Choroid plexus epithelial cell (primary cell): ENCODE measurements at regions not wholly inside any gene's neighbourhood (a gene's known extent, or its start where the extent isn't known, plus 50 kb on each side); places are given as distances from the start of the nearest gene placed in this dataset.

Source experiments
- DNase-seq: peaks from one replicate; pipeline ENCODE4 v3.0.0-alpha.2; 2010; ENCODE audit warnings: low read depth
- H3K4me3 ChIP-seq: 2 replicates; pipeline ENCODE4 v1.5.1; 2011; ENCODE audit warnings: low read depth, mild to moderate bottlenecking, control low read depth, low read length, moderate library complexity
- CTCF ChIP-seq: conservative IDR thresholded peaks from 2 replicates; pipeline ENCODE4 v1.5.1; 2011; ENCODE audit warnings: low read depth, mild to moderate bottlenecking, control low read depth, inconsistent platforms, low read length, moderate library complexity

- H3K4me3 ChIP-seq, result no peak overlapping the region
- peak; percentile 52 for DNase-seq
- no peak for TF ChIP-seq CTCF
Measured at GRCh38 chr10:89861584-89862301, 160.4 kb downstream of the KIF20B start.

GRCh38 chr10:89867964-89868363 is 166.6 kb downstream of the KIF20B start:
- H3K4me3 ChIP-seq, result no peak overlapping the region
- no peak for TF ChIP-seq CTCF
- peak; percentile 64 for DNase-seq

- peak; percentile 42 for DNase-seq
- TF ChIP-seq CTCF, result no peak
- H3K4me3 ChIP-seq, result no peak overlapping the region
Measured at GRCh38 chr10:89869180-89869579, 167.8 kb downstream of the KIF20B start.

GRCh38 chr10:89869592-89870156 is 168.3 kb downstream of the KIF20B start:
- no peak for DNase-seq
- H3K4me3 ChIP-seq, result no peak overlapping the region
- TF ChIP-seq CTCF, result no peak

- TF ChIP-seq CTCF, result no peak
- no peak for DNase-seq
- H3K4me3 ChIP-seq, result no peak overlapping the region
Measured at GRCh38 chr10:89870936-89871335, 169.5 kb downstream of the KIF20B start.

GRCh38 chr10:89873055-89873454 is 171.7 kb downstream of the KIF20B start:
- no peak overlapping the region for H3K4me3 ChIP-seq
- no peak for TF ChIP-seq CTCF
- DNase-seq, result no peak

GRCh38 chr10:89875557-89875956 is 174.2 kb downstream of the KIF20B start:
- no peak for DNase-seq
- H3K4me3 ChIP-seq, result no peak overlapping the region
- TF ChIP-seq CTCF, result no peak
